H1 (cell line): ENCODE measurements at regions not wholly inside any gene's neighbourhood (a gene's known extent, or its start where the extent isn't known, plus 50 kb on each side); places are given as distances from the start of the nearest gene placed in this dataset.

ENCODE experiments used
- CTCF ChIA-PET: fragments of 300-600 bp; sonication (Branson Sonifier 250); formaldehyde crosslinking; loops from one replicate; lab custom pipeline; 2021; ENCODE audit not compliant: partially characterized antibody; lab: Charles Lee
- POLR2A ChIA-PET: fragments of 300-600 bp; sonication (Branson Sonifier 250); formaldehyde crosslinking; loops from one replicate; lab custom pipeline; 2021; ENCODE audit warnings: inconsistent platforms; ENCODE audit not compliant: partially characterized antibody; lab: Charles Lee
- DNase-seq, 2 experiments: peaks; one replicate each; pipeline versions ENCODE4 v3.0.0 to v3.0.0-alpha.2; 2010 to 2022; ENCODE audit warnings: low spot score in 2 of 2, low read depth in 1 of 2, mixed read lengths in 1 of 2
- FAIRE-seq: peaks from 2 replicates; lab custom pipeline; 2011; peaks lifted over from hg19 to GRCh38; lab: Jason Lieb, UNC
- H2AFZ ChIP-seq: 2 replicates; pipeline ENCODE4 v1.8.1; 2012; ENCODE audit warnings: low read length, inconsistent platforms
- H2AK5ac ChIP-seq: 2 replicates; pipeline ENCODE4 v1.6.1; 2013; ENCODE audit warnings: low read depth, low read length
- H2BK120ac ChIP-seq: replicated peaks from 2 replicates; pipeline ENCODE3; 2013; ENCODE audit warnings: low read depth, low read length, inconsistent platforms
- H2BK12ac ChIP-seq: 2 replicates; pipeline ENCODE4 v1.6.1; 2013; ENCODE audit warnings: low read depth, low read length
- H2BK15ac ChIP-seq: 2 replicates; pipeline ENCODE4 v1.6.1; 2013; ENCODE audit warnings: low read length
- H2BK20ac ChIP-seq: 2 replicates; pipeline ENCODE4 v1.6.1; 2013; ENCODE audit warnings: low read length
- H2BK5ac ChIP-seq: 2 replicates; pipeline ENCODE4 v1.6.1; 2013; ENCODE audit warnings: low read depth, low read length
- H3K14ac ChIP-seq: 2 replicates; pipeline ENCODE4 v1.6.1; 2013; ENCODE audit warnings: inconsistent platforms; ENCODE audit not compliant: insufficient read length
- H3K18ac ChIP-seq: 2 replicates; pipeline ENCODE4 v1.6.1; 2013; ENCODE audit warnings: low read length; ENCODE audit errors: extremely low read depth
- H3K23ac ChIP-seq: 2 replicates; pipeline ENCODE4 v1.6.1; 2013; ENCODE audit warnings: inconsistent platforms; ENCODE audit not compliant: insufficient read length
- H3K23me2 ChIP-seq: 2 replicates; pipeline ENCODE4 v1.6.1; 2013; ENCODE audit warnings: low read depth, low read length
- H3K27ac ChIP-seq: 2 replicates; pipeline ENCODE4 v1.6.1; 2011; ENCODE audit warnings: low read depth, low read length, inconsistent platforms
- H3K27me3 ChIP-seq, 4 experiments: replicated peaks in 1 of 4; 1 replicate in 1 of 4; 2 replicates in 3 of 4; pipeline versions ENCODE4 v1.6.1 to v1.8.1; 2011 to 2013; ENCODE audit warnings: low read length in 3 of 4, mild to moderate bottlenecking in 3 of 4, inconsistent platforms in 2 of 4, mixed read lengths in 2 of 4, moderate library complexity in 1 of 4; ENCODE audit not compliant: control insufficient read depth in 3 of 4, insufficient read depth in 3 of 4; ENCODE audit errors: extremely low read depth in 1 of 4
- H3K36me3 ChIP-seq, 4 experiments: 2 replicates each; pipeline versions ENCODE4 v1.6.1 to v1.8.1; 2011 to 2013; ENCODE audit warnings: mild to moderate bottlenecking in 4 of 4, low read length in 3 of 4, moderate library complexity in 2 of 4, control low read depth in 1 of 4, inconsistent platforms in 1 of 4; ENCODE audit not compliant: insufficient read depth in 4 of 4, control insufficient read depth in 2 of 4
- H3K4ac ChIP-seq: replicated peaks from 2 replicates; pipeline ENCODE3; 2013; ENCODE audit warnings: low read length, low read depth, mixed read lengths, inconsistent platforms; ENCODE audit not compliant: insufficient read length
- H3K4me1 ChIP-seq, 4 experiments: replicated peaks in 1 of 4; 1 replicate in 1 of 4; 2 replicates in 3 of 4; pipeline versions ENCODE4 v1.6.1 to v1.8.1; 2011 to 2013; ENCODE audit warnings: low read length in 3 of 4, inconsistent platforms in 2 of 4, mixed read lengths in 1 of 4; ENCODE audit not compliant: insufficient read depth in 4 of 4, control insufficient read depth in 3 of 4
- H3K4me2 ChIP-seq, 2 experiments: 2 replicates each; pipeline versions ENCODE4 v1.6.1 to v1.8.1; 2011 to 2013; ENCODE audit warnings: low read depth in 2 of 2, low read length in 2 of 2, control low read depth in 1 of 2, inconsistent platforms in 1 of 2, mild to moderate bottlenecking in 1 of 2; ENCODE audit not compliant: insufficient read depth in 1 of 2
- H3K4me3 ChIP-seq, 4 experiments: fragments of 200-600, 300-600 bp in 1 of 4; sonication (generic), shearing (Covaris generic), sonication (Bioruptor Twin) in 1 of 4; 2 replicates each; pipeline versions ENCODE4 v1.5.1 to v1.8.1; 2011 to 2016; ENCODE audit warnings: low read length in 4 of 4, low read depth in 3 of 4, control low read depth in 2 of 4, inconsistent platforms in 2 of 4, mild to moderate bottlenecking in 2 of 4, mixed read lengths in 1 of 4, moderate library complexity in 1 of 4; ENCODE audit not compliant: insufficient read depth in 2 of 4; ENCODE audit errors: extremely low read depth in 1 of 4
- H3K56ac ChIP-seq: replicated peaks from 2 replicates; pipeline ENCODE3; 2013; ENCODE audit warnings: low read depth, mild to moderate bottlenecking, mixed read lengths, low read length, inconsistent platforms; ENCODE audit not compliant: insufficient read length
- H3K79me1 ChIP-seq: 2 replicates; pipeline ENCODE4 v1.6.1; 2013; ENCODE audit warnings: low read depth, low read length, control low read depth
- H3K79me2 ChIP-seq, 2 experiments: 2 replicates each; pipeline versions ENCODE4 v1.6.1 to v1.8.1; 2012 to 2013; ENCODE audit warnings: low read length in 2 of 2, mild to moderate bottlenecking in 2 of 2, inconsistent platforms in 1 of 2; ENCODE audit not compliant: insufficient read depth in 2 of 2, control insufficient read depth in 1 of 2
- H3K9ac ChIP-seq, 4 experiments: replicated peaks in 1 of 4; 1 replicate in 1 of 4; 2 replicates in 3 of 4; pipeline versions ENCODE4 v1.6.1 to v1.8.1; 2011 to 2013; ENCODE audit warnings: low read depth in 3 of 4, low read length in 3 of 4, control low read depth in 2 of 4, mild to moderate bottlenecking in 2 of 4, moderate library complexity in 2 of 4, inconsistent platforms in 1 of 4; ENCODE audit errors: extremely low read depth in 1 of 4
- H3K9me3 ChIP-seq, 2 experiments: 2 replicates each; pipeline versions ENCODE4 v1.6.1 to v1.8.1; 2012 to 2013; ENCODE audit warnings: mild to moderate bottlenecking in 2 of 2, moderate library complexity in 2 of 2, control low read depth in 1 of 2, inconsistent platforms in 1 of 2, low read depth in 1 of 2, low read length in 1 of 2, mixed read lengths in 1 of 2; ENCODE audit not compliant: insufficient read depth in 2 of 2
- H4K20me1 ChIP-seq, 2 experiments: replicated peaks in 1 of 2; 2 replicates each; pipeline versions ENCODE3 to v1.8.1; 2011 to 2013; ENCODE audit warnings: inconsistent platforms in 2 of 2, low read length in 2 of 2, mild to moderate bottlenecking in 1 of 2; ENCODE audit not compliant: insufficient read depth in 2 of 2, control insufficient read depth in 1 of 2
- H4K5ac ChIP-seq: 2 replicates; pipeline ENCODE4 v1.6.1; 2013; ENCODE audit warnings: low read length, low read depth, mixed read lengths, inconsistent platforms; ENCODE audit not compliant: insufficient read length
- H4K8ac ChIP-seq: 2 replicates; pipeline ENCODE4 v1.8.0; 2013; ENCODE audit warnings: mild to moderate bottlenecking, moderate library complexity, low read length, inconsistent platforms; ENCODE audit not compliant: insufficient read depth; ENCODE audit errors: extremely low read depth
- H4K91ac ChIP-seq: replicated peaks from 2 replicates; pipeline ENCODE3; 2013; ENCODE audit warnings: low read length, mixed read lengths, inconsistent platforms; ENCODE audit not compliant: insufficient read length
- HDAC2 ChIP-seq, 2 experiments: fragments of 300-600 bp in 1 of 2; sonication (generic) in 1 of 2; IDR thresholded peaks; 2 replicates each; pipeline ENCODE4 v1.6.1; 2011 to 2012; ENCODE audit warnings: low read depth in 2 of 2, low read length in 2 of 2, mild to moderate bottlenecking in 2 of 2, moderate library complexity in 2 of 2, borderline replicate concordance in 1 of 2, inconsistent platforms in 1 of 2
- HDAC6 ChIP-seq: IDR thresholded peaks from one replicate; pipeline ENCODE4 v1.7.1; 2012; ENCODE audit warnings: low read depth, mild to moderate bottlenecking, inconsistent platforms, low read length, moderate library complexity
- JUND ChIP-seq: IDR thresholded peaks from 2 replicates; pipeline ENCODE4 v1.6.1; 2011; ENCODE audit warnings: mild to moderate bottlenecking, improper control_type of control experiment, low read length
- POLR2AphosphoS5 ChIP-seq: IDR thresholded peaks from 2 replicates; pipeline ENCODE4 v1.6.1; 2011; ENCODE audit warnings: low read depth, low read length
- POU5F1 ChIP-seq: IDR thresholded peaks from 2 replicates; pipeline ENCODE4 v1.6.1; 2011; ENCODE audit warnings: low read depth, mild to moderate bottlenecking, low read length, moderate library complexity
- RNF2 ChIP-seq: fragments of 200-900, 300-1000 bp; sonication (generic); IDR thresholded peaks from 2 replicates; pipeline ENCODE4 v1.7.1; 2016; ENCODE audit warnings: borderline replicate concordance, low read depth, mild to moderate bottlenecking, antibody characterized with exemption, low read length; ENCODE audit not compliant: poor library complexity, severe bottlenecking; ENCODE audit errors: missing control alignments
- SIX5 ChIP-seq: IDR thresholded peaks from 2 replicates; pipeline ENCODE4 v1.6.1; 2011; ENCODE audit warnings: mild to moderate bottlenecking, low read depth, low read length
- SRF ChIP-seq: IDR thresholded peaks from 2 replicates; pipeline ENCODE4 v1.6.1; 2011; ENCODE audit warnings: mild to moderate bottlenecking, low read depth, low read length, moderate library complexity
- SUZ12 ChIP-seq: fragments of 200-600 bp; sonication (generic); IDR thresholded peaks from 2 replicates; pipeline ENCODE4 v1.6.1; 2012; ENCODE audit warnings: mild to moderate bottlenecking, inconsistent platforms, low read length, moderate library complexity, mixed read lengths
- TCF12 ChIP-seq: IDR thresholded peaks from 2 replicates; pipeline ENCODE4 v1.6.1; 2011; ENCODE audit warnings: low read depth, mild to moderate bottlenecking, low read length
- USF2 ChIP-seq: IDR thresholded peaks from 2 replicates; pipeline ENCODE4 v1.6.1; 2011; ENCODE audit warnings: low read length, improper control_type of control experiment
- YY1 ChIP-seq: IDR thresholded peaks from 2 replicates; pipeline ENCODE4 v1.6.1; 2011; ENCODE audit warnings: low read depth, mild to moderate bottlenecking, low read length
- WGBS, 2 experiments: shearing (Covaris generic) in 1 of 2; methylation state at CpG; one replicate each; pipeline versions ENCODE4 v1.1.6 to v1.1.7; 2013 to 2015; ENCODE audit warnings: low lambda C conversion rate in 2 of 2, mixed read lengths in 2 of 2, inconsistent platforms in 1 of 2, low coverage in 1 of 2, missing lambda C conversion rate in 1 of 2; ENCODE audit not compliant: insufficient replicate concordance in 2 of 2, insufficient coverage in 1 of 2, insufficient read length in 1 of 2; ENCODE audit errors: extremely low coverage in 1 of 2, missing lambda C conversion rate in 1 of 2; 5-methylcytosine and 5-hydroxymethylcytosine counted together

DNA sequence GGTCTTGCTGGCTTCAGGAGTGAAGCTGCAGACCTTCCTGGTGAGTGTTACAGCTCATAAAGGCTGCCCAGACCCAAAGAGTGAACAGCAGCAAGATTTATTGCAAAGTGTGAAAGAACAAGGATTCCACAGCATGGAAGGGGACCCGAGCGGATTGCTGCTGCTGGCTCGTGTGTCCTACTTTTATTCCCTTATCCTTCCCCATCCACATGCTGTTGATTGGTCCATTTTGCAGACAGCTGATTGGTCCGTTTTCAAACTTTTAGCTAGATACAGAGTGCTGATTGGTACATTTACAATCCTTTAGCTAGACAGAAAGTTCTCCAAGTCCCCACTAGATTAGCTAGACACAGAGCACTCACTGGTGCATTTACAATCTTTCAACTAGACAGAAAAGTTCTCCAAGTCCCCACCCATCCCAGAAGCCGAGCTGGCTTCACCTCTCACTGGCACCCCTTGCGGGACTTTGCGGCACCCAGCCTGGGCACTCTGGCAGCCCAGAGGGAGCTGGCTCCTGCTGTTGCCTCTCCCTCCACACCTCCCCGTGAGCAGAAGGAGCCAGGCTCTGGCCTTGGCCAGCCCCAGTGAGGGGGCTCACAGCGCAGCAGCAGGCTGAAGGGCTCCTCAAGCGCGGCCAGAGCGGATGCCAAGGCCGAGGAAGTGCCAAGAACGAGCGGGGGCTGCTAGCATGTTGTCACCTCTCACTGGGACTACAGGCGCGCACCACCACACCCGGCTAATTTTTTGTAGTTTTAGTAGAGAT, 369.6 kb upstream of the POT1 start:
- Histone ChIP-seq H2BK12ac (no peak overlapping the region), H4K5ac (no peak overlapping the region), H3K9me3 (peaks cover 0 to 4% of the 10 kb centered on the region in 2 experiments; a peak in 1 of 4 replicates), H2BK20ac (no peak overlapping the region), H3K4me2 (no peak overlapping the region), H3K23me2 (no peaks in the 10 kb centered on the region), H3K9ac (no peak overlapping the region), H3K27ac (no peak overlapping the region), H3K23ac (no peak overlapping the region), H3K56ac (no peak overlapping the region), H3K27me3 (no peaks in the 10 kb centered on the region), H3K79me1 (no peaks in the 10 kb centered on the region), H2BK120ac (no peak overlapping the region), H2BK15ac (no peak overlapping the region), H3K79me2 (no peaks in the 10 kb centered on the region), H2AFZ (no peak overlapping the region), H4K8ac (0 out of 2 replicates have a peak overlapping the region, but pooled peaks have one; percentile 35), H2AK5ac (no peak overlapping the region), H4K91ac (no peak overlapping the region), H3K18ac (no peak overlapping the region), H3K4me3 (no peak overlapping the region), H3K4me1 (no peaks in the 10 kb centered on the region), H3K14ac (no peak overlapping the region), H3K4ac (no peak overlapping the region), H2BK5ac (no peak overlapping the region), H3K36me3 (no peaks in the 10 kb centered on the region), H4K20me1 (no peaks in the 10 kb centered on the region)
- CTCF ChIA-PET: no interaction called here
- DNase-seq (no peak), FAIRE-seq (no peak)
- WGBS, 2 experiments: 97% methylated on average over 12 of the region's 18 CpGs; no CpG with 5 or more reads in 1 of the 2 experiments
- POLR2A ChIA-PET: no interaction called here
- TF ChIP-seq SIX5 (no peak), HDAC2 (IDR thresholded peaks at IDR 0.05; ENCODE audit: borderline replicate concordance in 1 of 2, low read depth in 2 of 2, low read length in 2 of 2) (no peak), SUZ12 (no peak), HDAC6 (no peak), TCF12 (no peak), POLR2AphosphoS5 (no peak), JUND (no peak), USF2 (no peak), POU5F1 (no peak), YY1 (no peak), RNF2 (no peak), SRF (no peak)
- TF ChIP-seq, all 59 proteins: peak for 0
